ENCODE measurements at regions not wholly inside any gene's neighbourhood (a gene's known extent, or its start where the extent isn't known, plus 50 kb on each side); places are given as distances from the start of the nearest gene placed in this dataset.

- DNase-seq (ENCODE audit: low read depth, low spot score), result no peak
Measured at GRCh38 chr9:108609897-108610253, 245.9 kb downstream of the ACTL7B start.

DNA sequence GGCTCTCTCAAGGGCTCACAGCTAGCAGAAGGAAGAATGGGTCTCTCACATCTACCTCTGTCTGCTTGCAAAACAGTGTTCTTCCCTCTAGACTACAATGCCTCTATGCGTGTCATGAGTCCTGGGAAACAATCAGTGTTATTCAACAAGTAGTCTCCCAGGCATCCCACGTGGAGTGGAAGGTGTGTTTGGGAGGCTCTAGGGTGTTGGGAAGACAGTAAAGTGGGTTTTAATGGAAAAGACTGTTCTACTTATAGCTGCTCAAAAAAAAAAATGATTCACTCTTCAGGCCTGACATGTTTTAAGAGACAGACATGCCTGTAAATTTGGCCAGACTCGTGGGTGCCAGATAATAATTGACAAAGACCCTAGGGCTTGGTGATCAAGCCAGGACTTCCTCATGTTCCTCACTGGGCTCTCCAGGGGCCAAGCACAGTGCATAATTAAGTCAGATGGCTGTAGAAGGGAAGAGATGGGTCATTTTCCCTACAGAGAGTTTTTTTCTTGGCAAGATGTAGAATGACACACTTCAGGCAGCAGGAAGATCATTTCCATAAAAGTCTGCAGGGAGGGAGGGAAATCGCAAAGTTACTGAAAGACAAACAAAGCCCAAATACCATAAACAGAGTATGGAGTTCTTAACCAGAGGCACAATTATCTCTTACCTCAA, 246.4 kb downstream of the ACTL7B start:
- no peak for DNase-seq (ENCODE audit: low read depth, low spot score)

GRCh38 chr9:108607607-108608006, 248.2 kb downstream of the ACTL7B start:
- no peak for DNase-seq (ENCODE audit: low read depth, low spot score)

DNA sequence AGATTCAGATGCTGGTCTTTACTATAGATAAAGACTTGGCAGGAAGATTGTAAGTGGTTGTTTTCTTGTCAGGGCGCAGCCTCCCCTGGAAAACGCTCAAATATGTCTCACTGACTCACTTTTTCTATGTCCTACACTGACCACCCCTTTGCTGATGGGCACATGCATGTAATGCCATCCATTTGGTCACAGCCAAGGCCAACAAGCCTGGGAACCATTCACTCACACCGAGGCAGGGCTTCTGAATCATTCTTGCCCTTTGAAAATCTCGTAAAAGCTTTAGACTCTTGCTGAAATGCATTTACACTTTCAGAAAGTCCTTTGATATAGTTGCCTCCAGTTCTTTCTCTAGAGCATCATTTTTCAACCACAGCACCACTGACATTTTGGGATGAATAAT, 249.4 kb downstream of the ACTL7B start:
- DNase-seq (ENCODE audit: low read depth, low spot score), result no peak

DNA sequence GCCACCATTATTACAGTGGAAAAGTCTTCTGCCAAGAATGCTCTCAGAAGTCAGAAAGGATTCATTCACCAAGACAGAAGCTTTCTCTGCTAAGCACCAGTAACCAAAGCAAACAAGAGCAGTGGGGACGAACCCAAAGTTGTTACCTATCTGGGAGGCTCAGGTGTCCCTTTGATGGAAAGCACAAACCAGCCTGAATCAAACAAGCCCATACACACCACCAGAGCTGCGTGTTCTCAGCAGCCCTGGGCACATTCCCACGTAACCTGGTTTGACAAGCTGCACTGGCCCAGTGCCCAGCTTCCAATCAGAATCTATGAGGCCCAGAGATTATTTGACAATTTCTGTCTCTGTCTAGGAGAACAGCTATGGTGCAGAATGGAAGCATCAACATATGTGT, 252.6 kb downstream of the ACTL7B start:
- no peak for DNase-seq (ENCODE audit: low read depth, low spot score)

DNA sequence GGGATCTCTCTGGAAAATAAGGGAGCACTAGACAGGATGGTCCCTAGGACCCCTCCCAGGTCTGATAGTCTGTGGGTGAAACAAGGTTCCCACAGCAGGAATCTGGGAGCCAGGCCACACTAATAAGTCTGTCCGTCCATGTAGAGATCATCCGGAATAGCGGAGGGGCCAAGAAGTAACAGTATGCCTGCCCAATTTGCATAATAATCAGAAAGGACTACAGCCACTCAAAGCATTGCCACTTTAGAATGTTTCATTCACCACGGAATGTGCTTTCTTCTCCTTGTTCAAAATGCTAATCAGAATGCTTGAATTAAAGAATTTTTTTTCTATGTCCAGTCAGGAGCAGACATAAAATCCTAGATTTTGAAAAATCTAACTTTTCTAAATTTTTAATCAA, 254.9 kb downstream of the ACTL7B start:
- DNase-seq (ENCODE audit: low read depth, low spot score), result no peak

- no peak for DNase-seq (ENCODE audit: low read depth, low spot score)
Measured at GRCh38 chr9:108599571-108599970, 256.2 kb downstream of the ACTL7B start.

- DNase-seq (ENCODE audit: low read depth, low spot score), result no peak
Measured at GRCh38 chr9:108591121-108591520, 264.7 kb downstream of the ACTL7B start.

DNA sequence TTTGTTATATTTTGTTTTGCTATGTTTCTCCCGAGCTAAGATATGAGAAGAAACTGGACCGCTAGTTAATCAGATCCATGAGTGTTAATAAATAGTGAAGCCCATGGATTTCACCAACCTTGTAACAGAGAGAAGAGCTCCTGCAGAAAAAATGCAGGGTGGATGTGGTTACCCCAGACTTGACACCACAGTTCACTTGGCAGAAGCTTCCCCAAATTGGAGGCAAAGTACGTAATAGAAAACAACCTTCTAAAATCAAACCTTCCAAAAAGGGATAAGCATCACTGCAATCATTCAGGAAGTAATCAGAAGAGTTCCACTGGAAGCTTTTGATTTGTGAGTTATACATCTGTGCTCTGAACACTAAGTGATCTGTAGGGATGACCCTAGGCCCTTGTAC, 267.5 kb downstream of the ACTL7B start:
- no peak for DNase-seq (ENCODE audit: low read depth, low spot score)

DNA sequence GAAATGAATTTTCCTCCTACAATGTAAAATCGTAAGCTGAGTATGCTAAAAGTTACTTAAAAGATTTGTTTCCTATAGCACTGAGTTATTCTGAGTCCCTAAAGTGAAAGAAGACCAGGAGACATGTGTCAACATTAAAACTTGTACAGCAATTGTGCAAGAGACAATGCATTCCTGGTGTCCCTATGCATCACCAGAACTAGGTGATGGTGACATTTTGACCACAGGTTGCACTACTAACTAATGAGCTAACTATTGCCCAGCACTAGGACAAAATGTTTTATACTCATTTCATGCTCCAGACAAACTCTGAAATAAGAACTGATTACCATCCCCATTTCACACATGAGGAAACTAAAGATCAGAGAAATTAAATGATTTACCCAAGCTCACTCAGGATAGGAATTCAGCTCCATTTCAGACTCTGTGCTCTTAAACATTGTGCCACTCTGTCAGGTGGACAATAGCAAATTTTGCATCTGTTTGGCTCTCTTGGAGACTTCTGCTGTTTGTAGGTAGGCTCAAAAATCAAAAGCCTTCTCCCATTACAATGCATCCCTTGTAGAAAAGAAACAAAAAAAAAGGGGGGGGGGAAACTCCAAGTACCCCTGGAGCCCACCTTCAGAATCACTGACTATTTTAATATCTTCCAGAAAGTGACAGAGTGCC, 269.2 kb downstream of the ACTL7B start:
- no peak for DNase-seq (ENCODE audit: low read depth, low spot score)

DNA sequence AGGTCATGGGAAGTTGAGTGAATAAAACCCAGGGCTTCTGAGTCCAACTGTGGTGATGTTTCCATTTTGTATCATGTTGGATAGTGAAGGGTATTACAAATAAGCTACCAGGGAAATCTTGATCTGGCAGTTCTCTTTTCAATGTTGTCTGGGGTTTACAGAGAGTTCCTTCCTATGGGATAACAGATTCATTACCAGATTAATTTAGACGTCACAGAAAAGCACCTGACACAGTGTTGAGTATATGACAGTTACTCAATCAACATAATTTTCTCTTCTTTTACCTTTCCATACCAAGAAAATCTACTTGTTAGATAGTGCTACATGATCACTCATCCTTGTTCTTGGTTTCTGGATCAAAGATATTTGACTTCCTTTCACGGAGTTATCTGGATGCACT, 270.9 kb downstream of the ACTL7B start:
- DNase-seq (ENCODE audit: low read depth, low spot score), result no peak

DNA sequence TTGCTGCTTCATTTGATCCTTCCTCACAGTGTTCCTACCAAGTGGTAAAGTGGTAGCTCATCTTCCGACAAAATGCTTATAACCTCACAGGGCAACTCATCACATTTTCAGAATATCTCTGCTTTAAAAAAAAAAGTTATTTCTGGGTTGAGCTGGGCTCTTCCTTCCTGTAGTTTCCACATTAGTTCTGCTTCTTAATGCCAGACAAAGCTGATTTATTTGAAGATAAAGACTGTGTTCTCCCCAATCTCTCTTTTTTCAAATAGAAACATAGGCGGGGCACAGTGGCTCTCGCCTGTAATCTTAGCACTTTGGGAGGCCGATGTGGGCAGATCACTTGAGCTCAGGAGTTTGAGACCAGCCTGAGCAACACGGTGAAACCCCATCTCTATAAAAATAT, 273.1 kb downstream of the ACTL7B start:
- no peak for DNase-seq (ENCODE audit: low read depth, low spot score)

DNA sequence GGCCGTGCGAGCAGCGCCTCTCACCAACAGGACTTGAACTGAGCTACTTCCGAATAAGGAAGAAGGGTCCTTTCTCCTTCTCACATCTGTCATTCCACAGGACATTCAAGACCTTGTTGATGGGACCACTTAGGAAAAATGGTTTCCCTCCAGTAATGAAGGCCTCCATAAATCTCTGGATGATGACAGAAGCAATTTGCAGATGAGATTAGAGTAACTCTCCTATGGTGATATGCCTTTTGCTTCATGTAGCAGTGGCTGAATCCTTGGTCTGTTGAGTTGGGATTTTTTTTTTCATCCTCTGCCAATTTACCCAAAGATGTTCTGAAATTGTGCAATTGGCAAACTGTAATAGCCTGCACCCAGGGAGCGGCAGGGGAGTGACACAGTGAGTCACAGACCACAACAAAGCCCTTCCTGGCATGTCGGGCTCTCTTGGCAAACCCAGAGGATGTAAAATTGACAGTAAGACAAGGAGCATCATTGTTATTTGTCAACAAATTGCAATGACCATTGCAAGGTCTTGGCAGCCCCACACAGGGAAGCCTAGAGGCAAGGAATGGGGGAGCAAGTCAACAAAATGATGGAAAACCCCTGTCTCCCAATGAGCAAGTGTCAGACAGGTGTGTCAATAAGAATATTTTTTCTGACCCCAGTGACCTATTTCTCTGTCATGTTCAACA, 275.9 kb downstream of the ACTL7B start:
- no peak for DNase-seq (ENCODE audit: low read depth, low spot score)

- no peak for DNase-seq (ENCODE audit: low read depth, low spot score)
Measured at GRCh38 chr9:108575276-108575675, 280.5 kb downstream of the ACTL7B start.

DNA sequence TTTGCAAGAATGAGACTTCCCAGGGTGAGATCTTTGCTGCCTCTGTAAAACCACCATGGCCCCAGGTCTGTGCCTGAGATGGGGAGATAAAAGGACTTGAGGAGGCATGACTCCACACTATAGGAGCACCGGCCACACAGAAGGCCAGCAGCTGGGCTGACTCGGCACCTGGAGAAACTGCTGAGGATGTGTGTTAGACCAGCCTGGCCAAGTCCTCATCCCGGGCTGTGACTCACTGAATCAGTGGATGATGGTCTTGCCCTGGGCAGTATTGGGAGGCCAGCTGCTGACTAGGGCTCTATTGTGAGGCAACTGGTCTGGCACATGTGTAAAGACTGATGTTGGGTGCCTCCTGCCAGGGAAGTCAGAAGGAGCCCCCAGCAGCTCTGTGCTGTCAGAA, 286.2 kb downstream of the ACTL7B start:
- no peak for DNase-seq (ENCODE audit: low read depth, low spot score)

GRCh38 chr9:108568093-108568492, 287.7 kb downstream of the ACTL7B start:
- no peak for DNase-seq (ENCODE audit: low read depth, low spot score)

DNA sequence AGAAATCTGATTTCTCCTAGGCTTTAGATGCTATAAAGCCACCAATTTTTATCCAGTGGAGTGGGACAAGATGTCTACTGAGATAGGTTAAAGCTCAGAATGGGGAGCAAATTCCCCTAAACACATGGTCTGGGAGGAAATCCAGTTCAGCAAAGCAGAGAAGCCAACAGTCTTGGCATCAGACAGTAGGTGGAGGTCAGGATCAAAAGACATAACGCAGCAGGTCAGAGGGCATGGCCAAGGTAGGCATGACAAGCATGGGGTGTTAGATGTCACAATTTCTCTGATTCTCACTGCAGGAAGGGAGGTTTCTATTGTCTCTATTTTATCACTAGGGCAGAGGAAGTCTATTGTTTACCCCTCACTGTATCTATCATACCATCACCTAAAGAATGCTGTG, 288.2 kb downstream of the ACTL7B start:
- DNase-seq (ENCODE audit: low read depth, low spot score), result no peak

- peak; percentile 58 for DNase-seq (ENCODE audit: low read depth, low spot score)
Measured at GRCh38 chr9:108565651-108566378, 290.0 kb downstream of the ACTL7B start.

GRCh38 chr9:108562176-108562575, 293.6 kb downstream of the ACTL7B start:
- no peak for DNase-seq (ENCODE audit: low read depth, low spot score)

GRCh38 chr9:108559432-108559831, 296.4 kb downstream of the ACTL7B start:
- no peak for DNase-seq (ENCODE audit: low read depth, low spot score)

- DNase-seq (ENCODE audit: low read depth, low spot score), result no peak
Measured at GRCh38 chr9:108554831-108555230, 301.0 kb downstream of the ACTL7B start.

DNA sequence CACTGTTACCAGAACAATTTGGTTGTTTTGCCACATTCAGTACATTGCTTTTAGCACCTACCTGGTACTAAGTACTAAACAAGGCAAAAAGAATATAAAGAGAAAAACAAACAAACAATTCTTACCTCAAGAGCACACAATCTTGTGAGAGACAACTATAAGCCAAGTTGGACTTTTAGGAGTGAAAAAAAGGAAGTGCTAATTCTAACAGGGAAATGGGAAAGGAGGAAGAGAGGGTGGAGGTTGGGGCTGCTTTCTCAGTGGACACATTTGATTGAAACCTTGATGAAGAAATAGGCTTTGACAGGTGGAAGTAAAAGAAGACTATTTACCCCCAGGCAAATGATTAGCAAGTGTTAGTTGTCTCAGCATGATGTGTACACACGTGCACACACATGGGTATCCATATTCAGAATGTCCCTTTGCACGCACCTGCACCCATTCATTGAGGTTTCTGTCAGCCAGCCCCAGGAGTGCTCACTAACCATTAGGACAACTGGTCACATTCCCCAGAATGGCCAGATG, 302.6 kb downstream of the ACTL7B start:
- no peak for DNase-seq (ENCODE audit: low read depth, low spot score)
